Lower leg skin (tissue), 3 donors: ENCODE measurements at regions not wholly inside any gene's neighbourhood (a gene's known extent, or its start where the extent isn't known, plus 50 kb on each side); places are given as distances from the start of the nearest gene placed in this dataset.

ENCODE experiments used
- POLR2A ChIP-seq, 2 donors: fragments of 450-650 bp; IDR thresholded peaks; one replicate each; pipeline ENCODE4 v1.6.1; 2016 to 2017; ENCODE audit warnings: antibody characterized with exemption in 2 of 2, mild to moderate bottlenecking in 1 of 2, moderate library complexity in 1 of 2
- TF ChIP-seq, protein P1 (sequence below), 3 donors: fragments of 450-650 bp; IDR thresholded peaks; one replicate each; pipeline ENCODE4 v1.5.1; 2016; ENCODE audit warnings: antibody characterized with exemption in 3 of 3, mild to moderate bottlenecking in 3 of 3, moderate library complexity in 2 of 3

DNA sequence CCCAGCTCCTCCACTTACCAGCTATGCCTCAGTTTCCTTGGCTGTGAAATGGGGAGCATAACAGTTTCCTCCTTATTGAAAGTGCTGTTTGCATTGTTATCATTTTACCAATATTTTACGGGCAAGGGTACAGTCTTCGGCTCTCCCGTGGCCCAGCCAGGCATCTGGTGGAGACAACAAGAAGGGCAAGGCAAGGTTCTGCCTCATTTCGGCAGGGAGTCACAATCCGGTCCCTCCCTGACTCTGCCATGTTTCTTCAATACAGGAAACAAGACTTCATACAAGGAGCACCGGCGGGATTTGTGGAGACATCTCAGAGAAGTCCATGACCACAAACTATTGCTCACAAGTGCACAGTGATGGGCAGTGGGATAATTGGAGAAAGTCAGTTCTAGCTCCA is 174.0 kb downstream of the FGF18 start:
- TF ChIP-seq POLR2A (IDR thresholded peaks at IDR 0.05): no peak
- TF ChIP-seq, protein P1, sequence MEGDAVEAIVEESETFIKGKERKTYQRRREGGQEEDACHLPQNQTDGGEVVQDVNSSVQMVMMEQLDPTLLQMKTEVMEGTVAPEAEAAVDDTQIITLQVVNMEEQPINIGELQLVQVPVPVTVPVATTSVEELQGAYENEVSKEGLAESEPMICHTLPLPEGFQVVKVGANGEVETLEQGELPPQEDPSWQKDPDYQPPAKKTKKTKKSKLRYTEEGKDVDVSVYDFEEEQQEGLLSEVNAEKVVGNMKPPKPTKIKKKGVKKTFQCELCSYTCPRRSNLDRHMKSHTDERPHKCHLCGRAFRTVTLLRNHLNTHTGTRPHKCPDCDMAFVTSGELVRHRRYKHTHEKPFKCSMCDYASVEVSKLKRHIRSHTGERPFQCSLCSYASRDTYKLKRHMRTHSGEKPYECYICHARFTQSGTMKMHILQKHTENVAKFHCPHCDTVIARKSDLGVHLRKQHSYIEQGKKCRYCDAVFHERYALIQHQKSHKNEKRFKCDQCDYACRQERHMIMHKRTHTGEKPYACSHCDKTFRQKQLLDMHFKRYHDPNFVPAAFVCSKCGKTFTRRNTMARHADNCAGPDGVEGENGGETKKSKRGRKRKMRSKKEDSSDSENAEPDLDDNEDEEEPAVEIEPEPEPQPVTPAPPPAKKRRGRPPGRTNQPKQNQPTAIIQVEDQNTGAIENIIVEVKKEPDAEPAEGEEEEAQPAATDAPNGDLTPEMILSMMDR (IDR thresholded peaks at IDR 0.05): no peak
